OCI-LY7 (cell line): ENCODE measurements at regions not wholly inside any gene's neighbourhood (a gene's known extent, or its start where the extent isn't known, plus 50 kb on each side); places are given as distances from the start of the nearest gene placed in this dataset.

Source experiments
- BruUV-seq: library from RNA; stranded (reverse); fragments of 400-500 nt; replicated peaks from 2 replicates; lab custom pipeline; 2021; lab: Mats Ljungman, UMichigan
- CTCF ChIA-PET: fragments of 300-600 bp; sonication (Branson Sonifier 250); formaldehyde crosslinking; loops from one replicate; lab custom pipeline; 2022; ENCODE audit warnings: antibody characterized with exemption; ENCODE audit not compliant: unreplicated experiment; lab: Charles Lee
- POLR2A ChIA-PET: fragments of 300-600 bp; sonication (Branson Sonifier 250); formaldehyde crosslinking; loops from one replicate; lab custom pipeline; 2022; ENCODE audit warnings: antibody characterized with exemption; lab: Charles Lee
- DNase-seq: peaks from one replicate; pipeline ENCODE4 v3.0.0-alpha.2; 2015; ENCODE audit warnings: low spot score
- H2AFZ ChIP-seq: fragments of 200-600 bp; sonication (generic), shearing (Covaris generic); 2 replicates; pipeline ENCODE4 v1.6.1; 2014; ENCODE audit warnings: mild to moderate bottlenecking, antibody characterized with exemption, low read length, moderate library complexity
- H3K27ac ChIP-seq: fragments of 200-600 bp; sonication (generic); 2 replicates; pipeline ENCODE4 v1.5.1; 2014; ENCODE audit warnings: mixed run types, low read depth, mild to moderate bottlenecking, moderate library complexity, low read length, inconsistent platforms; ENCODE audit not compliant: poor library complexity, severe bottlenecking
- H3K36me3 ChIP-seq: fragments of 200-600 bp; sonication (generic); 2 replicates; pipeline ENCODE4 v1.6.1; 2014; ENCODE audit warnings: mild to moderate bottlenecking, antibody characterized with exemption, low read length, moderate library complexity, mixed read lengths; ENCODE audit not compliant: insufficient read depth
- H3K4me1 ChIP-seq: fragments of 200-600 bp; sonication (generic); 2 replicates; pipeline ENCODE4 v1.5.1; 2014; ENCODE audit warnings: mild to moderate bottlenecking, low read length; ENCODE audit not compliant: insufficient read depth, poor library complexity, severe bottlenecking
- H3K4me2 ChIP-seq: fragments of 200-600 bp; sonication (generic); 2 replicates; pipeline ENCODE4 v1.6.1; 2014; ENCODE audit warnings: mild to moderate bottlenecking, low read length
- H3K4me3 ChIP-seq: fragments of 200-600 bp; sonication (generic); 2 replicates; pipeline ENCODE4 v1.5.1; 2014; ENCODE audit warnings: mild to moderate bottlenecking, low read depth, low read length; ENCODE audit not compliant: poor library complexity, severe bottlenecking
- H3K79me2 ChIP-seq: fragments of 200-600 bp; sonication (generic); 2 replicates; pipeline ENCODE4 v1.6.1; 2016; ENCODE audit warnings: low read depth, mild to moderate bottlenecking, low read length, moderate library complexity, mixed read lengths; ENCODE audit not compliant: insufficient read depth
- H3K9me2 ChIP-seq: fragments of 200-600 bp; sonication (generic); 2 replicates; pipeline ENCODE4 v1.6.1; 2016; ENCODE audit warnings: mild to moderate bottlenecking, low read length, mixed read lengths; ENCODE audit not compliant: insufficient read depth
- H3K9me3 ChIP-seq: fragments of 200-600 bp; sonication (generic); 2 replicates; pipeline ENCODE4 v1.6.1; 2014; ENCODE audit warnings: mild to moderate bottlenecking, mixed run types, low read length, mixed read lengths
- H4K20me1 ChIP-seq: fragments of 200-600 bp; sonication (generic); 2 replicates; pipeline ENCODE4 v1.6.1; 2014; ENCODE audit warnings: mild to moderate bottlenecking, antibody characterized with exemption, low read length, moderate library complexity, mixed read lengths; ENCODE audit not compliant: insufficient read depth
- EZH2phosphoT487 ChIP-seq: fragments of 200-600 bp; sonication (generic); IDR thresholded peaks from 2 replicates; pipeline ENCODE4 v1.6.1; 2018; ENCODE audit warnings: low read depth, borderline replicate concordance, mild to moderate bottlenecking, mixed run types, antibody characterized with exemption, low read length, moderate library complexity, mixed read lengths
- intact Hi-C: fragments of 100-400 bp; cut with micrococcal nuclease; formaldehyde crosslinking; loops from one replicate; pipeline ENCODE4 v1.10.0; 2022; ENCODE audit not compliant: unreplicated experiment
- TF ChIP-seq, protein P1 (sequence below): fragments of 200-600 bp; sonication (generic); conservative IDR thresholded peaks from 2 replicates; pipeline ENCODE4 v1.5.1; 2014; ENCODE audit warnings: mild to moderate bottlenecking, antibody characterized with exemption, low read length, moderate library complexity, mixed read lengths

DNA sequence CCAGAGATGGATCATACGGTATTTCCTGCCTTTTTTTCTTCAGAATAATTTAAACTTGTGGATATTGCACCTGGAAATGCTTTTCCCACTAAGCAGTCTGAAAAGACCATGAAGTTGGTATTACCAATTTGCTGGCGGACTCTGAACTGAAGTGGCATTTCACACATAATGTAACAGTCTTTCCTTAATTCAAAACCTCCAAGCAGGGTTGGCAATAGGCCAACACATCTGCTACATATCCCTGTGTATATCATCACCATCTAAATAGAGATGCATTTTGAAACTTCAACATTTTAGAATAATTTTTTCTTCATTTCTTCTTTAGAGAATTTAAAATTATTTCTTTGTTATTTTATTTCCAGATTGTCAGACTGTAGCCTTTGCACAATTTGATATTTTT is 100.5 kb downstream of the TSPAN8 start:
- no peak overlapping the region for H3K4me2 ChIP-seq
- no peak overlapping the region for H3K4me3 ChIP-seq
- no peak overlapping the region for H2AFZ ChIP-seq
- BruUV-seq: no TSS peak
- no peaks in the 10 kb centered on the region; the same call in 1 of the 2 replicates for H3K9me2 ChIP-seq
- intact Hi-C loops: no loop called here
- no peaks in the 10 kb centered on the region for H3K4me1 ChIP-seq
- no peaks in the 10 kb centered on the region for H3K36me3 ChIP-seq
- TF ChIP-seq, protein P1, sequence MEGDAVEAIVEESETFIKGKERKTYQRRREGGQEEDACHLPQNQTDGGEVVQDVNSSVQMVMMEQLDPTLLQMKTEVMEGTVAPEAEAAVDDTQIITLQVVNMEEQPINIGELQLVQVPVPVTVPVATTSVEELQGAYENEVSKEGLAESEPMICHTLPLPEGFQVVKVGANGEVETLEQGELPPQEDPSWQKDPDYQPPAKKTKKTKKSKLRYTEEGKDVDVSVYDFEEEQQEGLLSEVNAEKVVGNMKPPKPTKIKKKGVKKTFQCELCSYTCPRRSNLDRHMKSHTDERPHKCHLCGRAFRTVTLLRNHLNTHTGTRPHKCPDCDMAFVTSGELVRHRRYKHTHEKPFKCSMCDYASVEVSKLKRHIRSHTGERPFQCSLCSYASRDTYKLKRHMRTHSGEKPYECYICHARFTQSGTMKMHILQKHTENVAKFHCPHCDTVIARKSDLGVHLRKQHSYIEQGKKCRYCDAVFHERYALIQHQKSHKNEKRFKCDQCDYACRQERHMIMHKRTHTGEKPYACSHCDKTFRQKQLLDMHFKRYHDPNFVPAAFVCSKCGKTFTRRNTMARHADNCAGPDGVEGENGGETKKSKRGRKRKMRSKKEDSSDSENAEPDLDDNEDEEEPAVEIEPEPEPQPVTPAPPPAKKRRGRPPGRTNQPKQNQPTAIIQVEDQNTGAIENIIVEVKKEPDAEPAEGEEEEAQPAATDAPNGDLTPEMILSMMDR: no peak
- no peak for TF ChIP-seq EZH2phosphoT487
- POLR2A ChIA-PET: no interaction called here
- CTCF ChIA-PET: no interaction called here
- no peaks in the 10 kb centered on the region for H3K9me3 ChIP-seq
- no peak for DNase-seq
- no peaks in the 10 kb centered on the region for H3K79me2 ChIP-seq
- H3K27ac ChIP-seq: no peak overlapping the region
- H4K20me1 ChIP-seq: no peaks in the 10 kb centered on the region

DNA sequence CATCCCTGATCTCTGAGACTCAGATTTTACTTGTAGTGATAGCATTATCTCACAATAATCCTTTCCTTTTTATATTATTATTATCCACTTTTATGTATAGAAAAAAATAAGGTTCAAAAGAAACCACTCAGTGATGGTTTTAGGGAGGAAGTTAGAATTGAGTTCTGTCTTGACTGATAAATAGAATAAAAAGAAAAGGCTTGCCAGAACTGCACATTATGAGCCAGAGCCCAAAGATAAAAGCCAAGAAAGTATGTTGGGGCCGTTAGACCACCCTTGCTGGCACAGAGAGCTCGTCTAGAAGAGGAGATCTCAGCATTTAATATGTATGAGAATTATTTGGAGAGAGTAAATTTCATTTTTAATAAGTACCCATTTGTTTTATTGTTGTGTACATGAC is 103.2 kb downstream of the TSPAN8 start:
- Histone ChIP-seq H3K9me2 (no peaks in the 10 kb centered on the region), H3K4me2 (no peak overlapping the region), H3K79me2 (no peaks in the 10 kb centered on the region), H3K9me3 (no peaks in the 10 kb centered on the region), H3K4me1 (no peaks in the 10 kb centered on the region), H2AFZ (no peak overlapping the region), H4K20me1 (no peaks in the 10 kb centered on the region), H3K36me3 (no peaks in the 10 kb centered on the region), H3K4me3 (no peak overlapping the region), H3K27ac (no peak overlapping the region)
- ChIA-PET CTCF (no interaction called here), POLR2A (no interaction called here)
- DNase-seq: no peak
- BruUV-seq: no TSS peak
- intact Hi-C loops: no loop called here
- no peak for TF ChIP-seq EZH2phosphoT487
- TF ChIP-seq, protein P1: no peak

DNA sequence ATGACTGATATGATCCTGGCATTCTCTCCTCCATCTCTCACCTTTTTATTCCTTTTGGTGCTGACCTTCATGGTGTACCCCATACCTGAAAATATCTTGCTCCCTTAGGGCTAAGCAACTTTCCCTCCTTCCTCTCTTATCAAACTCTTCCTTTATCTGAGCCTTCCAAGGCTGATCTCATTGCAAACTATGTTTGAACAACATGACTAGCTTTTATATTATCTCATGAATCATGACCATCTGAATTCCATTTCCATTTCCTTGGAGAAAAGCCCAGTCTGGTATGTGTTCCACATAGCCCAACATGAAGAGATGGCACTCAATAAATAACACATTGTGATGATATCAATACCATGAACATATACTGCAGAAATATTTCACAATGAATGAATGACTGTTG is 111.6 kb downstream of the TSPAN8 start:
- ChIA-PET POLR2A (no interaction called here), CTCF (no interaction called here)
- Histone ChIP-seq H4K20me1 (no peaks in the 10 kb centered on the region), H3K36me3 (no peaks in the 10 kb centered on the region), H3K4me3 (no peak overlapping the region), H3K27ac (no peak overlapping the region), H3K4me2 (no peak overlapping the region), H3K9me3 (no peaks in the 10 kb centered on the region), H3K79me2 (no peaks in the 10 kb centered on the region), H3K9me2 (no peaks in the 10 kb centered on the region), H3K4me1 (no peaks in the 10 kb centered on the region), H2AFZ (no peak overlapping the region)
- intact Hi-C loops: no loop called here
- TF ChIP-seq, protein P1: no peak
- no peak for TF ChIP-seq EZH2phosphoT487
- no TSS peak for BruUV-seq
- DNase-seq: no peak
